Medulla oblongata (tissue), 1 donor: ENCODE measurements at regions not wholly inside any gene's neighbourhood (a gene's known extent, or its start where the extent isn't known, plus 50 kb on each side); places are given as distances from the start of the nearest gene placed in this dataset.

Experiments used
- DNase-seq: peaks from one replicate; pipeline ENCODE4 v3.0.0-alpha.2; 2015; ENCODE audit errors: extremely low spot score

GRCh38 chr18:27762054-27762453 is 414.9 kb downstream of the CDH2 start:
- DNase-seq: no peak

GRCh38 chr18:27752944-27753343 is 424.0 kb downstream of the CDH2 start:
- DNase-seq: no peak

- no peak for DNase-seq
Measured at GRCh38 chr18:27750923-27751322, 426.0 kb downstream of the CDH2 start.

- peak; percentile 78 for DNase-seq
Measured at GRCh38 chr18:27750014-27750413, 426.9 kb downstream of the CDH2 start.

GRCh38 chr18:27749194-27749593 is 427.7 kb downstream of the CDH2 start:
- no peak for DNase-seq

GRCh38 chr18:27746241-27746640 is 430.7 kb downstream of the CDH2 start:
- DNase-seq: no peak

GRCh38 chr18:27735117-27735516 is 441.8 kb downstream of the CDH2 start:
- DNase-seq: no peak

GRCh38 chr18:27731211-27731610 is 445.7 kb downstream of the CDH2 start:
- no peak for DNase-seq

- no peak for DNase-seq
Measured at GRCh38 chr18:27728659-27729058, 448.3 kb downstream of the CDH2 start.

- DNase-seq: peak; percentile 9
Measured at GRCh38 chr18:27724362-27724761, 452.6 kb downstream of the CDH2 start.

GRCh38 chr18:27723168-27723567 is 453.8 kb downstream of the CDH2 start:
- DNase-seq: no peak

GRCh38 chr18:27719680-27720079 is 457.2 kb downstream of the CDH2 start:
- DNase-seq: no peak

GRCh38 chr18:27717816-27718215 is 459.1 kb downstream of the CDH2 start:
- DNase-seq: no peak

GRCh38 chr18:27717250-27717649 is 459.7 kb downstream of the CDH2 start:
- no peak for DNase-seq

GRCh38 chr18:27715751-27716150 is 461.2 kb downstream of the CDH2 start:
- no peak for DNase-seq

GRCh38 chr18:27713738-27714095 is 463.2 kb downstream of the CDH2 start:
- no peak for DNase-seq

GRCh38 chr18:27713037-27713737 is 463.7 kb downstream of the CDH2 start:
- DNase-seq: no peak

- no peak for DNase-seq
Measured at GRCh38 chr18:27712066-27712465, 464.9 kb downstream of the CDH2 start.

- no peak for DNase-seq
Measured at GRCh38 chr18:27711382-27711781, 465.5 kb downstream of the CDH2 start.

GRCh38 chr18:27709344-27709743 is 467.6 kb downstream of the CDH2 start:
- DNase-seq: no peak

GRCh38 chr18:27707201-27707600 is 469.7 kb downstream of the CDH2 start:
- DNase-seq: no peak

- DNase-seq: no peak
Measured at GRCh38 chr18:27704736-27705361, 472.1 kb downstream of the CDH2 start.

- DNase-seq: no peak
Measured at GRCh38 chr18:27699137-27699536, 477.8 kb downstream of the CDH2 start.

- no peak for DNase-seq
Measured at GRCh38 chr18:27696148-27696547, 480.8 kb downstream of the CDH2 start.
